Bronchial epithelial cell (primary cell): ENCODE measurements at regions not wholly inside any gene's neighbourhood (a gene's known extent, or its start where the extent isn't known, plus 50 kb on each side); places are given as distances from the start of the nearest gene placed in this dataset.

Experiments
- DNase-seq: peaks from one replicate; pipeline ENCODE4 v3.0.0-alpha.2; 2010; ENCODE audit warnings: low read depth
- FAIRE-seq: peaks from 2 replicates; lab custom pipeline; 2011; peaks lifted over from hg19 to GRCh38; lab: Jason Lieb, UNC
- H3K27me3 ChIP-seq: 2 replicates; pipeline ENCODE4 v1.5.1; 2011; ENCODE audit warnings: low read length; ENCODE audit not compliant: control insufficient read depth, insufficient read depth
- H3K36me3 ChIP-seq: 2 replicates; pipeline ENCODE4 v1.5.1; 2011; ENCODE audit warnings: low read length; ENCODE audit not compliant: control insufficient read depth, insufficient read depth
- H3K4me3 ChIP-seq: 2 replicates; pipeline ENCODE4 v1.5.1; 2011; ENCODE audit warnings: mild to moderate bottlenecking, low read depth, low read length, control low read depth
- CTCF ChIP-seq: IDR thresholded peaks from 2 replicates; pipeline ENCODE4 v1.5.1; 2011; ENCODE audit warnings: mild to moderate bottlenecking, moderate library complexity, low read length, control low read depth, inconsistent platforms; ENCODE audit not compliant: insufficient read depth, severe bottlenecking

DNA sequence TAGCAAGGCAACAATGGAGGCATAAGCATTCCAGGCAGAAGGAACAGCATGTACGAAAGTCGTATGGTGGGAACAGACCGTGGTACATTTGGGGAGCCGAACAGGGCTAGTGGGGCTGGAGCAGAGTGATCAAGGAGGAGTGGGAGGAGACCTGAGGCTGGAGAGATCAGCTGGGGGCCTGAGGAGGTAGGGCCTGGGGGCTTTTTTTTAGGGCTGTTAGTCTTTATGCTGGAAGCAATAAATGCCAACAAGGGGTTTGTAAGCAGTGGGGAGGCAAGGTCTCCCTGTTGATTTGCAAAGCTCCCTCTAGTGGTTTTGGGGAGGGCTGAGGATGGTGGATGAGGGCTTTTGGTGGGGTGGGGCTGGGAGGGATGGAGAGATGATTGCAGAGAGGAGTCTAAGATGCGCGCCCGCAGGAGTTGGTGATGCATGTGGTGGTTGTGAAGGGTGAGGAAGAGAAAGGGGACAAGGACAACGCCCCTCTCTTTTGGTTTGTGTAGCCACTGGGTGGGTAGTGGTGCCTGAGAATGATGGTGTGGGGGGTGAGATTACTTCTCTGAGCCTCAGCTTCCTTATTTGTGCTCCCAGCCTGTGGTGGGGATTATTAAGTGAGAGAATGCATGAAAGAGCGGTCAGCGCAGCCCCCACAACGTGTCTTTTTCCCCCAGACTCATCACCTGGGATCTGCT is 74.1 kb upstream of the TOX2 start:
- Histone ChIP-seq H3K27me3 (no peaks in the 10 kb centered on the region), H3K36me3 (no peaks in the 10 kb centered on the region), H3K4me3 (no peak overlapping the region)
- DNase-seq (no peak), FAIRE-seq (no peak)
- peak; percentile 50 for TF ChIP-seq CTCF

DNA sequence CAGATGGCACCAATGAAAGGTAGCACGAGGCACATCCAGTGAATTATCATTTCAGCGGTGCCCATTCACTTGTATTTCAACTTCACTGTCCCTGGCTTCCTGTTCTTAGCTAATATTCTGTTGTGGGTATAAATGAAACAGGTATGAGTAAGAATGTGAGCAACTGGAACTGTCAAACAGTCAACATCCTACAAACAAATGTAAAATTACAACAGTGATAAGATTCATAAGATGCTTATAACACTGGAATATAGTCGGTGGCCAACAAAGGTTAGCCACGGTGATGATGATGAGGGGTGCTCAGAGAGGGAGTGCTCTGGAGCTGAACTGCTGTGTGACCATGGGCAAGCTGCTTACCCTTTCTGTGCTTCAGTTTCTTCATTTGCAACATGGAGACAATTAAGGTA is 74.9 kb upstream of the TOX2 start:
- Histone ChIP-seq H3K36me3 (no peaks in the 10 kb centered on the region), H3K27me3 (no peaks in the 10 kb centered on the region), H3K4me3 (no peak overlapping the region)
- FAIRE-seq (no peak), DNase-seq (no peak)
- no peak for TF ChIP-seq CTCF

DNA sequence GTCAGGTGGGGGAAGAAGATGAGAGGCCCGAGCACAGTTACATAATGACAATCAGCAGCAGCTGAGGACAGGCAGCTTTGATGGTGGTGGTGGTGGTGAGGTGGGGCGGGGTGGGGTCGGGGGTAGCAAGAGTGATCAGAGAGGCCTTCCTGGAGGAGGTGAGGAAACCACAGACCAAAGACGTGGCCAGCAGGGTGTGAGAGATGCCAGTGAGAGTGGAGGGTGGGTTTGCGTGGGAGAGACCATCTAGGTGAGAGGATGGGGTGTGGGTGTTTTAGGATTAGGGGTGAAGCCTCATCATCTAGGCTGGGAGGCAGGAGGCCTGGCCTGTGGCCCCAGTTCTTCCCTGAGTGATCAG is 76.0 kb upstream of the TOX2 start:
- Histone ChIP-seq H3K4me3 (no peak overlapping the region), H3K27me3 (no peaks in the 10 kb centered on the region), H3K36me3 (no peaks in the 10 kb centered on the region)
- TF ChIP-seq CTCF: no peak
- FAIRE-seq: no peak
- no peak for DNase-seq

DNA sequence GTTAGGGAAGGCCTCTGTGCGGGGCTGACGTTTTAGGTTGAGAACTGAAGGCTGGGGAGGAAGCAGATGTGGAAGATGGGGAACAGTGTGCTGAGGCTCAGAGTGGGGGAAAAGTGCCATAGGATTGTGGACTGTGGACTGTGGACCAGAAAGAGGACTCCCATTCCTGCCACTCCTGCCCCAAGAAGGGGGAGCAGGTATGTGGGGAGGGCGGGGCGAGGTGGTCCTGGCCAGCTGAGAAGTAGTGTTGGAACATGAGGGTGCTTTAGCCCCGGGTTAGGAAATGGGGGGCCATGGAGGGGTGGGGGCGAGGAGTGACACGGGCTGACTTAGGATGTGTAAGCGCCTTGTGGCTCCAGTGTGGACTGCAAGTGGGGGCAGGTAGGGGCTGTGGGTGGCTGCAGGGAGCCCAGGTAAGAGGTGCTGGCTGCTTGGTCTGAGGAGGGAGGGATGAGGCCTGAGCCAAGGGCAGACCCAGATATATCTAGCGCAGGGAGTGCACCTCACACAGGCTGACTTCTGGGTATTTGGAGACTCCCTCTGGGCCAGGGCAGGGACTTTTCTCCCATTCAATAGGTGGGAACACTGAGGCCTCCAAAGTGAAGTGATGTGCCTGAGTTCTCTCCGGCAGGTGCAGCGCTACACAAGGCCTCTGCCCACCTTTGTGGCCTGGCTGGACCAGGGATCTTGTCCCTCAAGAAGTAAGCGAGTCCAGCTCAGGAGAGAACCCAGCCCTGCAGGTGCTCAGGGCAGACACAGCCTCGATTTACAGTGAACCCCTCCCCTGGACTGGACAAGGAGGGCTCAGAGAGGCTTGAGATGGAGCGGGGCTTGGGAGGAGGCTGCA is 76.6 kb upstream of the TOX2 start:
- FAIRE-seq: no peak
- no peak for TF ChIP-seq CTCF
- DNase-seq: no peak
- no peak overlapping the region for H3K4me3 ChIP-seq
- no peaks in the 10 kb centered on the region for H3K36me3 ChIP-seq
- no peaks in the 10 kb centered on the region for H3K27me3 ChIP-seq

DNA sequence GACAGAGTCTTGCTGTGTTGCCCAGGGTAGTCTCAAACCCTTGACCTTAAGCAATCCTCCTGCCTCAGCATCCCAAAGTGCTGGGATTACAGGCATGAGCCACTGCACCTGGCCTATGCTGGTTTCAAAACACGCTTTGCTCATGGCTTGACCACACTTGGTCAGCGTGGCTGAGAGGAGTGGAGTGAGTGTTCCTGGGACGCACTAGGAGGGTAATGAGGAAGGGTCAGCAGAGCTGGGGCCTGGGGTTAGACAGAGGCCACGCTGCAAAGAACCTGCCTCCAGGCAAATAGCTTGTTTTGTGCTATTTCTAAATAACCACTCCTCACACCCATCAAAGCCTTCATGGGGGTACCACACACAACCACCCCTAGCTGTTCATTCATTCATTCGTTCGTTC is 77.9 kb upstream of the TOX2 start:
- DNase-seq (no peak), FAIRE-seq (no peak)
- no peak overlapping the region for H3K4me3 ChIP-seq
- H3K36me3 ChIP-seq: no peaks in the 10 kb centered on the region
- H3K27me3 ChIP-seq: no peaks in the 10 kb centered on the region
- TF ChIP-seq CTCF: no peak
